Glomerular endothelial cell (primary cell): ENCODE measurements at regions not wholly inside any gene's neighbourhood (a gene's known extent, or its start where the extent isn't known, plus 50 kb on each side); places are given as distances from the start of the nearest gene placed in this dataset.
"Not testable (repeated sequence)": the region's sequence is repeated elsewhere in the genome, so short reads cannot be mapped to it uniquely, and the experiment has no call there.

Source experiments
- DNase-seq: peaks from one replicate; pipeline ENCODE4 v3.0.0-alpha.2; 2011; ENCODE audit warnings: low read depth, low spot score; ENCODE audit errors: extremely low read depth

- no peak for DNase-seq
These were observed 559.6 kb upstream of the ACO1 start for GRCh38 chr9:31824860-31825259.

- no peak for DNase-seq
These were observed 547.2 kb upstream of the ACO1 start for GRCh38 chr9:31837211-31837610.

GRCh38 chr9:31839273-31839672 lies 545.2 kb upstream of the ACO1 start:
- DNase-seq, result no peak

GRCh38 chr9:31840702-31841101 lies 543.7 kb upstream of the ACO1 start:
- DNase-seq, result no peak

GRCh38 chr9:31847963-31848362 lies 536.5 kb upstream of the ACO1 start:
- DNase-seq, result no peak

- DNase-seq, result no peak
These were observed 535.7 kb upstream of the ACO1 start for GRCh38 chr9:31848505-31849285.

GRCh38 chr9:31854187-31854586 lies 530.3 kb upstream of the ACO1 start:
- no peak for DNase-seq

- DNase-seq, result no peak
These were observed 515.6 kb upstream of the ACO1 start for GRCh38 chr9:31868830-31869229.

GRCh38 chr9:31870276-31870675 lies 514.2 kb upstream of the ACO1 start:
- no peak for DNase-seq

- DNase-seq, result no peak
These were observed 510.7 kb upstream of the ACO1 start for GRCh38 chr9:31873722-31874121.

GRCh38 chr9:31894008-31894407 lies 490.4 kb upstream of the ACO1 start:
- no peak for DNase-seq

- DNase-seq, result no peak
These were observed 476.1 kb upstream of the ACO1 start for GRCh38 chr9:31908158-31908890.

- DNase-seq, result no peak
These were observed 475.5 kb upstream of the ACO1 start for GRCh38 chr9:31908891-31909480.

GRCh38 chr9:31912636-31913035 lies 471.8 kb upstream of the ACO1 start:
- DNase-seq, result no peak

- DNase-seq, result no peak
These were observed 467.7 kb upstream of the ACO1 start for GRCh38 chr9:31916591-31917241.

- DNase-seq, result not testable (repeated sequence)
These were observed 446.7 kb upstream of the ACO1 start for GRCh38 chr9:31937737-31938136.

GRCh38 chr9:31950756-31951155 lies 433.7 kb upstream of the ACO1 start:
- no peak for DNase-seq

GRCh38 chr9:31958572-31958971 lies 425.9 kb upstream of the ACO1 start:
- DNase-seq, result no peak

- no peak for DNase-seq
These were observed 414.9 kb upstream of the ACO1 start for GRCh38 chr9:31969552-31969951.

GRCh38 chr9:31983895-31984294 lies 400.5 kb upstream of the ACO1 start:
- no peak for DNase-seq

GRCh38 chr9:31996331-31996730 lies 388.1 kb upstream of the ACO1 start:
- DNase-seq, result no peak
